Calu3 (cell line): ENCODE measurements at regions not wholly inside any gene's neighbourhood (a gene's known extent, or its start where the extent isn't known, plus 50 kb on each side); places are given as distances from the start of the nearest gene placed in this dataset.

Experiments
- BruUV-seq: library from RNA; stranded (reverse); fragments of 400-500 nt; replicated peaks from 2 replicates; lab custom pipeline; 2021; lab: Mats Ljungman, UMichigan
- CTCF ChIA-PET: fragments of 300-600 bp; sonication (Branson Sonifier 250); formaldehyde crosslinking; loops from one replicate; lab custom pipeline; 2022; ENCODE audit warnings: antibody characterized with exemption; lab: Charles Lee
- DNase-seq: peaks from one replicate; pipeline ENCODE4 v3.0.0; 2022
- H3K27ac Mint-ChIP-seq: one replicate; pipeline ENCODE4 v1.8.0; 2022; ENCODE audit warnings: mixed read lengths; ENCODE audit not compliant: unreplicated experiment
- H3K27me3 Mint-ChIP-seq: one replicate; pipeline ENCODE4 v1.8.0; 2022; ENCODE audit warnings: mixed read lengths; ENCODE audit not compliant: unreplicated experiment
- H3K36me3 Mint-ChIP-seq: one replicate; pipeline ENCODE4 v1.8.0; 2022; ENCODE audit warnings: mild to moderate bottlenecking, moderate library complexity, mixed read lengths; ENCODE audit not compliant: insufficient read depth, unreplicated experiment
- H3K4me1 Mint-ChIP-seq: one replicate; pipeline ENCODE4 v1.8.0; 2022; ENCODE audit warnings: mild to moderate bottlenecking, low read depth, mixed read lengths; ENCODE audit not compliant: unreplicated experiment
- H3K4me3 Mint-ChIP-seq: one replicate; pipeline ENCODE4 v1.8.0; 2022; ENCODE audit warnings: mild to moderate bottlenecking, low read depth, moderate library complexity, mixed read lengths; ENCODE audit not compliant: unreplicated experiment
- H3K9me3 Mint-ChIP-seq: one replicate; pipeline ENCODE4 v1.8.0; 2022; ENCODE audit warnings: low read depth, mixed read lengths; ENCODE audit not compliant: unreplicated experiment
- intact Hi-C: fragments of 100-400 bp; cut with micrococcal nuclease; formaldehyde crosslinking; loops from one replicate; pipeline ENCODE4 v1.10.0; 2022; ENCODE audit not compliant: unreplicated experiment
- TF ChIP-seq, protein P1 (sequence below): fragments of 200-600 bp; IDR thresholded peaks from one replicate; pipeline ENCODE4 v1.8.0; 2022; ENCODE audit warnings: antibody characterized with exemption; ENCODE audit not compliant: unreplicated experiment

DNA sequence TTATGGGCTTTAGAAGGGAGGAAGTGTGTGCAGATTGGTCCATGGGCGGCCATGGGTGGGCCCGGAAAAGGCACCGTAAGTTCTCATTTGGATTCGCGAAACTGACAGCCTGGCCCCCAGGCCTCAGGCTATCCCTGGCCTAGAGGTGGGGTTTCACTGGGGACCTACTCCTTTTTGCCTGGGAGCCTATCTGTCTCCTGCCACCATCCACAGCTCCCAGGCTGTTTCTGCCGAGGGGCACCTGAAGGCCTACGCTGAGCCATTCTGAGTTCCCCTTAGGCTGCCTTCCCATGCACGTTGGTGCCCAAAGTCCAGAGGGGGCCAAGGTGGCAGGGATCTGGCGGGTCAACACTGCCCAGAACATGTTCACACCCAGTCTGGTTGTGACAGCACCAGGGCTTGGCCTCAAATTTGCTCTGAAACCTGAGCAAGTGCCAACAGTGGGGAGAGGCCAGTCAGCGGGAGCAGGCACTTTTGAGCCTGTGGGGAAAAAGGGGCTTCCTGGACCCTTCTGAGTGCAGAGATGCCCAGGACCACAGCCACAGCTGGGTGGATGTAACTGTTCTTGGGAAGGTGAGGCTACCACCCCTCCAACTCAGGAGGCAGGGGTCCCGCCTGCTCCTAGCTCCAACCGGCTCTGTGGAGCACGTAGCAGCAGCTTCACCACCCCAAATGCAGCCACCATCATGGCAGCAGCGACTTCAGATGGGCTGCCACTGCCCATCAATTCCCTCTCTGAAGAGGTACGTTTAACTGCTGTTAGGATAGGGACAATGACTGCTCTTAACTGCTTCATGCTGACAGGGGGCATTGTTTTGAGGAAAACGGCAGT, 73.6 kb upstream of the ZNF804A start:
- BruUV-seq, result no TSS peak
- Mint-ChIP-seq H3K9me3 (peaks cover 2% of the 10 kb centered on the region), H3K27ac (no peak overlapping the region), H3K4me3 (no peak overlapping the region), H3K36me3 (no peaks in the 10 kb centered on the region), H3K27me3 (no peaks in the 10 kb centered on the region), H3K4me1 (no peaks in the 10 kb centered on the region)
- CTCF ChIA-PET, result no interaction called here
- intact Hi-C loops, result no loop called here
- no peak for DNase-seq
- TF ChIP-seq, protein P1, sequence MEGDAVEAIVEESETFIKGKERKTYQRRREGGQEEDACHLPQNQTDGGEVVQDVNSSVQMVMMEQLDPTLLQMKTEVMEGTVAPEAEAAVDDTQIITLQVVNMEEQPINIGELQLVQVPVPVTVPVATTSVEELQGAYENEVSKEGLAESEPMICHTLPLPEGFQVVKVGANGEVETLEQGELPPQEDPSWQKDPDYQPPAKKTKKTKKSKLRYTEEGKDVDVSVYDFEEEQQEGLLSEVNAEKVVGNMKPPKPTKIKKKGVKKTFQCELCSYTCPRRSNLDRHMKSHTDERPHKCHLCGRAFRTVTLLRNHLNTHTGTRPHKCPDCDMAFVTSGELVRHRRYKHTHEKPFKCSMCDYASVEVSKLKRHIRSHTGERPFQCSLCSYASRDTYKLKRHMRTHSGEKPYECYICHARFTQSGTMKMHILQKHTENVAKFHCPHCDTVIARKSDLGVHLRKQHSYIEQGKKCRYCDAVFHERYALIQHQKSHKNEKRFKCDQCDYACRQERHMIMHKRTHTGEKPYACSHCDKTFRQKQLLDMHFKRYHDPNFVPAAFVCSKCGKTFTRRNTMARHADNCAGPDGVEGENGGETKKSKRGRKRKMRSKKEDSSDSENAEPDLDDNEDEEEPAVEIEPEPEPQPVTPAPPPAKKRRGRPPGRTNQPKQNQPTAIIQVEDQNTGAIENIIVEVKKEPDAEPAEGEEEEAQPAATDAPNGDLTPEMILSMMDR, result no peak

- Mint-ChIP-seq H3K4me3 (no peak overlapping the region), H3K27ac (no peak overlapping the region), H3K36me3 (no peaks in the 10 kb centered on the region), H3K9me3 (peaks cover 2% of the 10 kb centered on the region), H3K4me1 (no peaks in the 10 kb centered on the region), H3K27me3 (no peaks in the 10 kb centered on the region)
- TF ChIP-seq, protein P1, result no peak
- BruUV-seq, result no TSS peak
- DNase-seq, result no peak
- CTCF ChIA-PET, result no interaction called here
- intact Hi-C loops, result no loop called here
Measured at GRCh38 chr2:184527058-184527457, 71.3 kb upstream of the ZNF804A start.

DNA sequence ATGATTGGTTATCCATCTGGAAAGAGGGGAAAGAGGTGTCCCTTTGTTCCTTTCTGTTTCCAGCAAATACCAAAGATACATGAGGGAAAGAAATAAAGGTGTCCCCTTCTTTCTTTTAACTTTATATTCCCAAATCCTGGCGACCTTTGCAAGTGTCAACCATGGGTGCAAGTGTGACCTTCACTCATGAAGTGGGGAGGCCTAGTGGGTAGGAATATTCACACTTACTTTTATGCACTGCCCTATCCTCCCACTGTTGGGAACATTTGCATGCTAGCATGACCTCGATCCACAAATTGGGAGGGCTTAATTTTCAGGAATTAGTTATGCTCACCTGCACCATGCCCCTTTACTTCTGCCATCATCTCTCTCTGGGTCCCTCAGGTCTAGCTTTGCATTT, 70.2 kb upstream of the ZNF804A start:
- Mint-ChIP-seq H3K4me1 (no peaks in the 10 kb centered on the region), H3K36me3 (no peaks in the 10 kb centered on the region), H3K9me3 (peaks cover 2% of the 10 kb centered on the region), H3K27ac (no peak overlapping the region), H3K4me3 (no peak overlapping the region), H3K27me3 (no peaks in the 10 kb centered on the region)
- TF ChIP-seq, protein P1, result no peak
- BruUV-seq, result no TSS peak
- DNase-seq, result no peak
- CTCF ChIA-PET, result no interaction called here
- intact Hi-C loops, result no loop called here

- CTCF ChIA-PET, result no interaction called here
- no peaks in the 10 kb centered on the region for H3K4me1 Mint-ChIP-seq
- no TSS peak for BruUV-seq
- no peak overlapping the region for H3K4me3 Mint-ChIP-seq
- intact Hi-C loops, result no loop called here
- H3K27me3 Mint-ChIP-seq, result no peaks in the 10 kb centered on the region
- H3K27ac Mint-ChIP-seq, result no peak overlapping the region
- no peak for DNase-seq
- peaks cover 2% of the 10 kb centered on the region for H3K9me3 Mint-ChIP-seq
- TF ChIP-seq, protein P1, result no peak
- no peaks in the 10 kb centered on the region for H3K36me3 Mint-ChIP-seq
Measured at GRCh38 chr2:184530239-184530638, 68.1 kb upstream of the ZNF804A start.
